ENCODE measurements at regions not wholly inside any gene's neighbourhood (a gene's known extent, or its start where the extent isn't known, plus 50 kb on each side); places are given as distances from the start of the nearest gene placed in this dataset.
A peak's percentile ranks its signal among the peaks of the same experiment; 100 is the strongest.

GRCh38 chr11:134742956-134743819, 331.1 kb upstream of the B3GAT1 start (continued):
- peak; percentile 91 for TF ChIP-seq ZNF609 (CRISPR knock-in tag; IDR thresholded peaks at IDR 0.05; ENCODE audit: borderline replicate concordance)
- no peak for TF ChIP-seq NR0B2 (CRISPR knock-in tag; IDR thresholded peaks at IDR 0.05)
- TF ChIP-seq ZNF234 (CRISPR knock-in tag; conservative IDR thresholded peaks at IDR 0.05): no peak
- no peak for TF ChIP-seq SALL2 (CRISPR knock-in tag; IDR thresholded peaks at IDR 0.05)
- no peak for TF ChIP-seq HMGA1 (CRISPR knock-in tag; conservative IDR thresholded peaks at IDR 0.05)
- TF ChIP-seq ZNF337 (CRISPR knock-in tag; IDR thresholded peaks at IDR 0.05; ENCODE audit: borderline replicate concordance, low read depth): no peak
- no peak for TF ChIP-seq ATF5 (CRISPR knock-in tag; IDR thresholded peaks at IDR 0.05; ENCODE audit: low read depth)
- TF ChIP-seq MTF1 (CRISPR knock-in tag; IDR thresholded peaks at IDR 0.05): no peak
- TF ChIP-seq CC2D1A (CRISPR knock-in tag; IDR thresholded peaks at IDR 0.05): no peak
- no peak for TF ChIP-seq TSC22D2 (CRISPR knock-in tag; IDR thresholded peaks at IDR 0.05; ENCODE audit: borderline replicate concordance)
- no peak for TF ChIP-seq ZNF569 (CRISPR knock-in tag; IDR thresholded peaks at IDR 0.05; ENCODE audit: borderline replicate concordance)
- TF ChIP-seq, protein P1, sequence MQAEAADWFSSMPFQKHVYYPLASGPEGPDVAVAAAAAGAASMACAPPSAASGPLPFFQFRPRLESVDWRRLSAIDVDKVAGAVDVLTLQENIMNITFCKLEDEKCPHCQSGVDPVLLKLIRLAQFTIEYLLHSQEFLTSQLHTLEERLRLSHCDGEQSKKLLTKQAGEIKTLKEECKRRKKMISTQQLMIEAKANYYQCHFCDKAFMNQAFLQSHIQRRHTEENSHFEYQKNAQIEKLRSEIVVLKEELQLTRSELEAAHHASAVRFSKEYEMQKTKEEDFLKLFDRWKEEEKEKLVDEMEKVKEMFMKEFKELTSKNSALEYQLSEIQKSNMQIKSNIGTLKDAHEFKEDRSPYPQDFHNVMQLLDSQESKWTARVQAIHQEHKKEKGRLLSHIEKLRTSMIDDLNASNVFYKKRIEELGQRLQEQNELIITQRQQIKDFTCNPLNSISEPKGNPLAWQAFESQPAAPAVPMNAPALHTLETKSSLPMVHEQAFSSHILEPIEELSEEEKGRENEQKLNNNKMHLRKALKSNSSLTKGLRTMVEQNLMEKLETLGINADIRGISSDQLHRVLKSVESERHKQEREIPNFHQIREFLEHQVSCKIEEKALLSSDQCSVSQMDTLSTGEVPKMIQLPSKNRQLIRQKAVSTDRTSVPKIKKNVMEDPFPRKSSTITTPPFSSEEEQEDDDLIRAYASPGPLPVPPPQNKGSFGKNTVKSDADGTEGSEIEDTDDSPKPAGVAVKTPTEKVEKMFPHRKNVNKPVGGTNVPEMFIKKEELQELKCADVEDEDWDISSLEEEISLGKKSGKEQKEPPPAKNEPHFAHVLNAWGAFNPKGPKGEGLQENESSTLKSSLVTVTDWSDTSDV (CRISPR knock-in tag; IDR thresholded peaks at IDR 0.05): no peak
- TF ChIP-seq, protein P2, sequence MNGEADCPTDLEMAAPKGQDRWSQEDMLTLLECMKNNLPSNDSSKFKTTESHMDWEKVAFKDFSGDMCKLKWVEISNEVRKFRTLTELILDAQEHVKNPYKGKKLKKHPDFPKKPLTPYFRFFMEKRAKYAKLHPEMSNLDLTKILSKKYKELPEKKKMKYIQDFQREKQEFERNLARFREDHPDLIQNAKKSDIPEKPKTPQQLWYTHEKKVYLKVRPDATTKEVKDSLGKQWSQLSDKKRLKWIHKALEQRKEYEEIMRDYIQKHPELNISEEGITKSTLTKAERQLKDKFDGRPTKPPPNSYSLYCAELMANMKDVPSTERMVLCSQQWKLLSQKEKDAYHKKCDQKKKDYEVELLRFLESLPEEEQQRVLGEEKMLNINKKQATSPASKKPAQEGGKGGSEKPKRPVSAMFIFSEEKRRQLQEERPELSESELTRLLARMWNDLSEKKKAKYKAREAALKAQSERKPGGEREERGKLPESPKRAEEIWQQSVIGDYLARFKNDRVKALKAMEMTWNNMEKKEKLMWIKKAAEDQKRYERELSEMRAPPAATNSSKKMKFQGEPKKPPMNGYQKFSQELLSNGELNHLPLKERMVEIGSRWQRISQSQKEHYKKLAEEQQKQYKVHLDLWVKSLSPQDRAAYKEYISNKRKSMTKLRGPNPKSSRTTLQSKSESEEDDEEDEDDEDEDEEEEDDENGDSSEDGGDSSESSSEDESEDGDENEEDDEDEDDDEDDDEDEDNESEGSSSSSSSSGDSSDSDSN (CRISPR knock-in tag; IDR thresholded peaks at IDR 0.05): no peak
- TF ChIP-seq ZNF781 (CRISPR knock-in tag; IDR thresholded peaks at IDR 0.05; ENCODE audit: borderline replicate concordance, not compliant biosample characterization): no peak
- no peak for TF ChIP-seq ZNF839 (CRISPR knock-in tag; IDR thresholded peaks at IDR 0.05; ENCODE audit: borderline replicate concordance)
